Psoas muscle (tissue), 7 donors: ENCODE measurements at regions not wholly inside any gene's neighbourhood (a gene's known extent, or its start where the extent isn't known, plus 50 kb on each side); places are given as distances from the start of the nearest gene placed in this dataset.

Experiments
- ATAC-seq, 4 donors: fragments of 200-7000 bp; cut with Tn5 transposase; one replicate each; pipeline ENCODE4 v1.9.1; 2020; ENCODE audit warnings: moderate library complexity in 3 of 4, mild to moderate bottlenecking in 2 of 4
- DNase-seq, 2 donors: peaks; one replicate each; pipeline ENCODE4 v3.0.0-alpha.2; 2020
- H3K27ac ChIP-seq: fragments of 200-600 bp; one replicate; pipeline ENCODE4 v1.8.0; 2022
- H3K27me3 ChIP-seq, 3 donors: fragments of 200-600 bp in 1 of 3; one replicate each; pipeline versions ENCODE4 v1.6.1 to v1.8.0; 2013 to 2022; ENCODE audit warnings: low read length in 2 of 3, mild to moderate bottlenecking in 2 of 3, moderate library complexity in 1 of 3; ENCODE audit not compliant: insufficient read depth in 3 of 3
- H3K36me3 ChIP-seq, 2 donors: fragments of 200-600 bp in 1 of 2; one replicate each; pipeline versions ENCODE4 v1.6.1 to v1.8.0; 2013 to 2022; ENCODE audit warnings: low read depth in 1 of 2, mild to moderate bottlenecking in 1 of 2, moderate library complexity in 1 of 2; ENCODE audit not compliant: insufficient read depth in 1 of 2
- H3K4me1 ChIP-seq: fragments of 200-600 bp; one replicate; pipeline ENCODE4 v1.8.0; 2022
- H3K4me3 ChIP-seq: fragments of 200-600 bp; one replicate; pipeline ENCODE4 v1.8.0; 2022; ENCODE audit warnings: mild to moderate bottlenecking
- H3K9me3 ChIP-seq: fragments of 200-600 bp; one replicate; pipeline ENCODE4 v1.8.0; 2022
- CTCF ChIP-seq: fragments of 200-600 bp; IDR thresholded peaks from one replicate; pipeline ENCODE4 v1.8.0; 2022; ENCODE audit warnings: antibody characterized with exemption
- WGBS, 3 donors: extraction: QIAGEN DNeasy Blood & Tissue Kit; methylation state at CpG; one replicate each; pipeline versions ENCODE4 v1.1.6 to v1.1.7; 2013; 5-methylcytosine and 5-hydroxymethylcytosine counted together
- intact Hi-C, 2 donors: fragments of 100-400 bp; cut with DNase I; formaldehyde crosslinking; loops; one replicate each; pipeline versions ENCODE4 v1.11.0 to v1.14.2; 2022
- donor health status: healthy with polysubstance abuse.
- donor health status: DM: no; HTN: no; CAD: no; lungs with moderate emphysema.
- donor health status: Bipolar disorder and iron deficiency.
- donor health status: healthy.
- donor health status: DM: yes; HTN: yes; CAD: no.
- donor health status: DM: no; HTN: no; CAD: no.
- donor health status: DM: yes; HTN: yes; CAD: no.

DNA sequence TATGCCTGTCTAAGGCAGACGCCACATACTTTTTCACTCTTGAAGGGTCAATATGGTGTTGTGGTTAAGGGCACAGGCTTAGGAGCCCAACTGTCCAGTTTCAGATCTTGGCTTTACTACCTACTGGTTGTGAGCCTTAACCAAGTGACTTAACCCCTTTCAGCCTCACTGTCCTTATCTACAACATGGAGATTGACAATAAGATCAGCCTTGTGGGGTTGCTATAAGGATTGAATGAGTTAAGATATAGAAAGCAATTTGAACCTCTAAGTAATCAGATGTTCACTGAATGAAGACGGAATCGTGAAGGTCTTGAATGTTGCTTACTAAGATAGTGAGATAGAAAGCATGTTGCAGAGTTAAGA lies 121.3 kb upstream of the JUN start:
- Histone ChIP-seq H3K9me3 (no peaks in the 10 kb centered on the region), H3K27me3 (no peaks in the 10 kb centered on the region), H3K4me3 (no peak overlapping the region), H3K36me3 (no peaks in the 10 kb centered on the region), H3K4me1 (peaks cover 53% of the 10 kb centered on the region), H3K27ac (peak overlapping the region; percentile 95)
- no peak for TF ChIP-seq CTCF
- ATAC-seq: no peak
- no peak for DNase-seq
- WGBS, 3 donors: 57 to 74% (median 64%) methylated on average over 3 of the region's 3 CpGs
- intact Hi-C loops: loop anchor here (10.0 kb wide), 2 partner anchors 240 to 790 kb away; no protein-coding TSS in a partner anchor

DNA sequence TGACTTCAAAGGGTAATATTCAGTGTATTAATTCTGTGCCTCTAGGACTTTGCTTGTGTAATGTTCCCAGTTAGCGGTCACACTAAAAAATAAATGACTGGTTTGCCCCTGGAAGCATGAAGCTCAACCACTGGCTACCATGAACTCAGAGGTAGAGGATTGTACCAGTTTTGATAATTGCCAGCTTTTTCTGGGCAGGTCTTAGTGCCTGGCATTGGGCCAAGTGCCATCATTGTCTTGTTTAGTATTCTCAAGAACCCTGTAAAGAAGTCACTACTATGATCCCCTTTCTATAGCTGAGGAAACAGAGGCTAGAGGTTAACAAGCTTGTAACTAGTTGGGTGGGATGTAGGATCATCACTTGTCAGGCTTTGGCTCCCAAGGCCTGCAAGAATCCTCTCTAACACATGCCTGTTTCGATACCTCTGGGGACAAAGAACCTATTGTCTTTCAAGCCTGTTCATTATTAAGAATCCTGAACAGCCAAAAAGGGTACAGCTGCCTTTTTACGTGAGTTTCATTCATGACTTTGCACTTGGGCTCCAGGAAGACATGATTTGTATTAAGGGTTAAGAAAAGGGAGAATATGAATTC lies 121.9 kb upstream of the JUN start:
- ATAC-seq (no peak), DNase-seq (no peak)
- TF ChIP-seq CTCF: no peak
- WGBS, 3 donors: 60 to 79% (median 68%) methylated on average over 3 of the region's 3 CpGs
- H3K36me3 ChIP-seq: no peaks in the 10 kb centered on the region
- intact Hi-C loops: loop anchor here (2.0 to 10.0 kb wide), 3 partner anchors 61 to 789 kb away; no protein-coding TSS in a partner anchor
- no peaks in the 10 kb centered on the region for H3K9me3 ChIP-seq
- no peak overlapping the region for H3K4me3 ChIP-seq
- H3K4me1 ChIP-seq: peaks cover 46% of the 10 kb centered on the region
- H3K27me3 ChIP-seq: no peaks in the 10 kb centered on the region
- H3K27ac ChIP-seq: peak overlapping the region; percentile 95

- Histone ChIP-seq H3K4me1 (peaks cover 30% of the 10 kb centered on the region), H3K9me3 (no peaks in the 10 kb centered on the region), H3K27me3 (no peaks in the 10 kb centered on the region), H3K27ac (peak overlapping the region; percentile 57), H3K36me3 (no peaks in the 10 kb centered on the region), H3K4me3 (no peak overlapping the region)
- intact Hi-C loops: loop anchor here (2.0 to 10.0 kb wide), 3 partner anchors 59 to 787 kb away; no protein-coding TSS in a partner anchor
- 29 to 59% (median 30%) methylated on average over 3 of the region's 3 CpGs for WGBS, 3 donors
- no peak for DNase-seq
- no peak for TF ChIP-seq CTCF
- ATAC-seq: no peak
These were observed 123.6 kb upstream of the JUN start for GRCh38 chr1:58907398-58907797.

GRCh38 chr1:58908561-58909560 lies 125.0 kb upstream of the JUN start:
- Histone ChIP-seq H3K4me3 (no peak overlapping the region), H3K36me3 (no peaks in the 10 kb centered on the region), H3K9me3 (no peaks in the 10 kb centered on the region), H3K4me1 (peaks cover 22% of the 10 kb centered on the region), H3K27ac (peak overlapping the region; percentile 57), H3K27me3 (no peaks in the 10 kb centered on the region)
- intact Hi-C loops: loop anchor here (10.0 kb wide), 2 partner anchors 236 to 786 kb away; no protein-coding TSS in a partner anchor
- ATAC-seq (no peak), DNase-seq (no peak)
- no peak for TF ChIP-seq CTCF
- 63 to 70% (median 67%) methylated on average over 3 of the region's 3 CpGs for WGBS, 3 donors
